Gastrocnemius medialis (tissue), 4 donors: ENCODE measurements at regions not wholly inside any gene's neighbourhood (a gene's known extent, or its start where the extent isn't known, plus 50 kb on each side); places are given as distances from the start of the nearest gene placed in this dataset.

Experiments
- POLR2A ChIP-seq, 2 donors: fragments of 450-650 bp; IDR thresholded peaks; one replicate each; pipeline ENCODE4 v1.6.1; 2017; ENCODE audit warnings: antibody characterized with exemption in 2 of 2, mild to moderate bottlenecking in 2 of 2, moderate library complexity in 2 of 2
- TF ChIP-seq, protein P1 (sequence below), 5 experiments: fragments of 450-650 bp in 3 of 5; fragments of 200-600 bp in 2 of 5; sonication (generic) in 2 of 5; IDR thresholded peaks in 4 of 5; conservative IDR thresholded peaks in 1 of 5; 1 replicate in 4 of 5; 2 replicates in 1 of 5; pipeline ENCODE4 v1.5.1; 2016 to 2019; ENCODE audit warnings: antibody characterized with exemption in 5 of 5, mild to moderate bottlenecking in 3 of 5, moderate library complexity in 3 of 5

DNA sequence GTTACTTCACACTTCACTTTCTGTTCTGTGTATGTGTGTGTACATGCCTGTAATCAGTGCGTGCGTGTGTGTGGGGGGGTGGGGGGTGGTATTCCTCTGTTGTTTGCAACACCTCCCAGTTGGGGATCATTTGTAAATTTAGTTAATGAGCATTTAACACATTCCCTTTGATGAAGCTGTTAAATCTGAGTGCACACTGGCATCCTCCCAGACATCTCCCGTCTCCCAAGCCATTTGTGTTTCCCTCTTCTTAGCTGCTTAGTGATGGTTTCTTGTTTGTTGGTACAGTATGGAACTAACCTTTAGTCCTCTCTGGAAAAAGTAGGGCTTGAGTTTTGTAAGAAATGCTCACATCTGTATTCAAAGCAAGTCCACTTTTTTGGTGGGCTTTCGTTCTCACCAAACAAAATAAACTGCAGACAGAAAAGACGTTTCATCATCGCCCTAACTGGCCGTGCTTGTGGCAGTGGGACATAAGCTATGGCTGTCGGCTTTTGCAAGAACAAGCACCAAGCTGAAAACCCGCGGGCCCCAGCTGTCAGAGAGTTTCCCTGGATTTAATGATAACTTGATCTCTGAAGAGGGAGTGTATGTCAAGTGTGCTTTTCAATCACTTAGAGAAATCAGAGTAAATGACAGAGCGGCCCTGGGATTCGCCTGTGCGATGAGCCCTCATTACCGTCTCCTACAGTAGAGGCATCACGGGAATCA is 54.9 kb upstream of the SASH1 start:
- no peak for TF ChIP-seq POLR2A (IDR thresholded peaks at IDR 0.05)
- TF ChIP-seq, protein P1, sequence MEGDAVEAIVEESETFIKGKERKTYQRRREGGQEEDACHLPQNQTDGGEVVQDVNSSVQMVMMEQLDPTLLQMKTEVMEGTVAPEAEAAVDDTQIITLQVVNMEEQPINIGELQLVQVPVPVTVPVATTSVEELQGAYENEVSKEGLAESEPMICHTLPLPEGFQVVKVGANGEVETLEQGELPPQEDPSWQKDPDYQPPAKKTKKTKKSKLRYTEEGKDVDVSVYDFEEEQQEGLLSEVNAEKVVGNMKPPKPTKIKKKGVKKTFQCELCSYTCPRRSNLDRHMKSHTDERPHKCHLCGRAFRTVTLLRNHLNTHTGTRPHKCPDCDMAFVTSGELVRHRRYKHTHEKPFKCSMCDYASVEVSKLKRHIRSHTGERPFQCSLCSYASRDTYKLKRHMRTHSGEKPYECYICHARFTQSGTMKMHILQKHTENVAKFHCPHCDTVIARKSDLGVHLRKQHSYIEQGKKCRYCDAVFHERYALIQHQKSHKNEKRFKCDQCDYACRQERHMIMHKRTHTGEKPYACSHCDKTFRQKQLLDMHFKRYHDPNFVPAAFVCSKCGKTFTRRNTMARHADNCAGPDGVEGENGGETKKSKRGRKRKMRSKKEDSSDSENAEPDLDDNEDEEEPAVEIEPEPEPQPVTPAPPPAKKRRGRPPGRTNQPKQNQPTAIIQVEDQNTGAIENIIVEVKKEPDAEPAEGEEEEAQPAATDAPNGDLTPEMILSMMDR (IDR thresholded peaks at IDR 0.05 in 4 of 5, conservative IDR thresholded peaks at IDR 0.05 in 1 of 5): no peak
